Fibroblast of lung (primary cell): ENCODE measurements at regions not wholly inside any gene's neighbourhood (a gene's known extent, or its start where the extent isn't known, plus 50 kb on each side); places are given as distances from the start of the nearest gene placed in this dataset.

ENCODE experiments used
- EZH2 ChIP-seq: IDR thresholded peaks from 2 replicates; pipeline ENCODE4 v1.5.1; 2012; ENCODE audit warnings: low read length, control low read depth, mild to moderate bottlenecking; ENCODE audit errors: missing control alignments
- TF ChIP-seq, protein P1 (sequence below), 2 donors: IDR thresholded peaks in 1 of 2; conservative IDR thresholded peaks in 1 of 2; 1 replicate in 1 of 2; 2 replicates in 1 of 2; pipeline ENCODE4 v1.5.1; 2011 to 2012; ENCODE audit warnings: low read length in 2 of 2, control low read depth in 1 of 2, inconsistent platforms in 1 of 2, low read depth in 1 of 2, mild to moderate bottlenecking in 1 of 2

DNA sequence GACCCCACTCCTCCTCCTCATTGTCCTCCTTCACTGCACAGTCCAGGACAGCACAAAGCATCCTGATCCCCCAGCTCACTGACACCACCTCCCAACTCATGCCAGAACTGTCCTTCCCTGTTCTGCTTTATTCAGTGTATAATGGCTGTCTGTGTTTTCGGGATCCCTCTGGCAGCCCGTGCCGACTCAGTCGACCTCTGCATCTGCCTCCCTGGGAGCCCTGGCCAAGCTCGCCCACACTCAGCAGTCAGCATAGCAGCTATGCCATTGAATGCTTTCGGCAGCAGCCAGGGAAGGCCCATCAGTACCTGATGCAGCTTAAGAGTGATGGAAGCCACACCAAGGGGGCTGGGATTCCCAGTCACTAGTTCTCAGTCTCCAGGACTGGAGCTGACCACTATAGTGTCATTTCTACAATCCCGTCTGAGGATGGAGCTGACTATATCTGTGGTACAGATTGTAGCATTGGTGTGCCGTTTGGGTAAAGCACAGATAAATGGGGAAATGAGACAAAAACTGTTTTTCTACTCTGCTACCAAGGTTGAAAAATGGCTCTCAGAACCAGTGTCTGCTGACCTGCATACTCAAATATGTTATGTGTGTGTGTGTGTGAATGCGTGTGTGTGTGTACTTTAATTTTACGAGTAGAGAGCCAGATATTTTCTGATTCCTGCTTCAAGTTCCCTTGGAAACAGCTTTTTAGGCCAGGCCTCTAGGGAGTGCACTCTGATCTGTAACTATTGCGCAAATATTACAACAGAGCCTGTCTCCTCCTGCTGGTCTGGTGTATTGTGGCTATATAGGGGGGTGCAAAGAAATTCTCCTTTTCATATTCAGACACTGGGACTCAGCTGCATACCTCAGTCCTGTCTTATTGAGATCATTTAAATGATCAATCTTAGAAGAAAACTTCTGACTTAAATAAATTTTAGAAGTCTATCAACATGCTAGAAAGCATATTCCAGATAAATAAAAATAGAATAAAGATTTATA, 78.8 kb upstream of the TOP3B start:
- TF ChIP-seq, protein P1, sequence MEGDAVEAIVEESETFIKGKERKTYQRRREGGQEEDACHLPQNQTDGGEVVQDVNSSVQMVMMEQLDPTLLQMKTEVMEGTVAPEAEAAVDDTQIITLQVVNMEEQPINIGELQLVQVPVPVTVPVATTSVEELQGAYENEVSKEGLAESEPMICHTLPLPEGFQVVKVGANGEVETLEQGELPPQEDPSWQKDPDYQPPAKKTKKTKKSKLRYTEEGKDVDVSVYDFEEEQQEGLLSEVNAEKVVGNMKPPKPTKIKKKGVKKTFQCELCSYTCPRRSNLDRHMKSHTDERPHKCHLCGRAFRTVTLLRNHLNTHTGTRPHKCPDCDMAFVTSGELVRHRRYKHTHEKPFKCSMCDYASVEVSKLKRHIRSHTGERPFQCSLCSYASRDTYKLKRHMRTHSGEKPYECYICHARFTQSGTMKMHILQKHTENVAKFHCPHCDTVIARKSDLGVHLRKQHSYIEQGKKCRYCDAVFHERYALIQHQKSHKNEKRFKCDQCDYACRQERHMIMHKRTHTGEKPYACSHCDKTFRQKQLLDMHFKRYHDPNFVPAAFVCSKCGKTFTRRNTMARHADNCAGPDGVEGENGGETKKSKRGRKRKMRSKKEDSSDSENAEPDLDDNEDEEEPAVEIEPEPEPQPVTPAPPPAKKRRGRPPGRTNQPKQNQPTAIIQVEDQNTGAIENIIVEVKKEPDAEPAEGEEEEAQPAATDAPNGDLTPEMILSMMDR (conservative IDR thresholded peaks at IDR 0.05 in 1 of 2, IDR thresholded peaks at IDR 0.05 in 1 of 2; ENCODE audit: low read depth in 1 of 2, low read length in 2 of 2) = peak; percentile 32 to 47
- no peak for TF ChIP-seq EZH2
